Islet of Langerhans (tissue), 1 donor: ENCODE measurements at regions not wholly inside any gene's neighbourhood (a gene's known extent, or its start where the extent isn't known, plus 50 kb on each side); places are given as distances from the start of the nearest gene placed in this dataset.

Experiments
- FAIRE-seq: peaks from one replicate; lab custom pipeline; 2011; peaks lifted over from hg19 to GRCh38; lab: Jason Lieb, UNC

DNA sequence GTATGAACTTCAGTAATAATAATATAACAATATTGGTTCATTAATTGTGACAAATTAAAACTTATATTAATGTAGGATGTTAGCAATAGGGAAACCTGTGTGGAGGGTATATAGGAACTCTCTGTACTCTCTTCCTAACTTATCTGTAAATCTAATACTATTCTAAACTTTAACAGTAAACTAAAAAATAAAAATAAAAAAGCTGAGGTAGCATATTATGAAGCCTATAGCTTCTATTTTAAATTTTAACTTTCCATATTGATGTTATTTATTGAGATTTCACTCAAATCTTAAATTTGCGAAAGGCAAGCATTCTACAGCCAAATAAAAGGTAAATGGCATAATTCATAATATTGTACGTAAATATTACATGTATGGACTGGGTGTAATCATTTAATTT lies 326.4 kb downstream of the MEI4 start:
- FAIRE-seq = no peak

DNA sequence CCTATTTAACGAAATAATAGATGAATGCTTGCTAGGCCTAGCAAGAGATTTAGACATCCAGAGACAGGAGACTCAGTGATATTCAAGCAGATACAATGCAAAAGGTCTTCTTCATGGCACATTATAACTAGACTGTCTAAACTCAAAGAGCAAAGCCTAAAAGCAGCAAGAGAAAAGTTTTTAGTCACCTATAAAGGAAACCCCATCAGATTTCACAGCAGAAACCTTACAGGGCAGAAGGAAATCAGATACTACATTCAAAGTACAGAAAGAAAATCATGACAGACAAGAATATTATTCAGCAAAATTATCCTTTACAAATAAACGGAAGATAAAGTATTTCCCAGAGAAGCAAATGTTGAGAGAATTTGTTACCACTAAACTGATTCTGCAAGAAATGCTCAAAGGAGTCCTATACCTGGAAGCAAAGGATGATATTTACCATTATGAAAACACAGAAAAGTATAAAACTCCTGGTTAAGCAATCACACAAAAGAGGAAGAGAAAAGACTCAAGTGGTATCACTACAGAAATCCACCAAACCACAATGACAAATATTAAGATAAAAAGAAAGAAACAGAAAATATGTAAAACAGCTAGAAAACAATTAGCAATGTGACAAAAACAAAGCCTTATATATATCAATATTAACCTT lies 333.7 kb downstream of the MEI4 start:
- FAIRE-seq = no peak

GRCh38 chr6:77987035-77987384 lies 334.2 kb downstream of the MEI4 start:
- FAIRE-seq = no peak

DNA sequence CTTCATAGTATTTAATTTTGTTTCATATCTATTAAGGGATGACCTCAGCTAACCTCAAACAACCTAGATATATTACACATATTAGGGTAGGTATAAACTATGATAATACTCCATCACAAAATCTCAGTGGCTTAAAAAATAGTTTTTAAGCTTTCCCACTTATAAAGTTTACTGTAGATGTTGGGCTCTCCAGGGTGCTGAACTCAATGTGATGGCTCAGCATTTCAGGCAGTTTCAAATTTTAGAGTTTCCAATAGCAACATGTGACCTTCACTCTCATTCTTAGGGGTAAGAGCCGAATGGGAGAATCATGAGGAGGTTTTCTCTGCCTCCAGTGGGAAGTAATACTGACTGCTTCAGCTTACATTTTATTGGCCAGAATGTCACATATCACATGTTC lies 357.3 kb downstream of the MEI4 start:
- FAIRE-seq = no peak

DNA sequence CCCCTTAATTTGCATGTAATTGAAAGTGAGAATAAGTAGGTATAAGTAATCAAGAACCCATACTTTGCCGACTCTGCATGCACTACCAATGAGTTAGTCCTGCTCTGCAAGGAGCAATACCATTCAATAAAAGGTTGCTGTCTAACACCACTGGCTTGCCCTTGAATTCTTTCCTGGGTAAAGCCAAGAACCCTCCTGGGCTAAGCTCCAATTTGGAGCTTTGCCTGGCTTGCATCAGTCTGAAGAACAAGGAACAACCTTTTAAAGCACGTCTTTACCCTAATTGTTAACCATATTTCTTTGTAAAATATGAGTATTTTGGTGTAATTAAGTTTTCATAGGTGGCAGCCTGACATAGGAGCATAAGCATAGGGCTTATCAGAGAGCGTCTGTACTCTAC lies 367.7 kb downstream of the MEI4 start:
- FAIRE-seq = no peak

GRCh38 chr6:78025502-78025901 lies 372.7 kb downstream of the MEI4 start:
- no peak for FAIRE-seq

GRCh38 chr6:78031228-78031627 lies 378.4 kb downstream of the MEI4 start:
- no peak for FAIRE-seq

DNA sequence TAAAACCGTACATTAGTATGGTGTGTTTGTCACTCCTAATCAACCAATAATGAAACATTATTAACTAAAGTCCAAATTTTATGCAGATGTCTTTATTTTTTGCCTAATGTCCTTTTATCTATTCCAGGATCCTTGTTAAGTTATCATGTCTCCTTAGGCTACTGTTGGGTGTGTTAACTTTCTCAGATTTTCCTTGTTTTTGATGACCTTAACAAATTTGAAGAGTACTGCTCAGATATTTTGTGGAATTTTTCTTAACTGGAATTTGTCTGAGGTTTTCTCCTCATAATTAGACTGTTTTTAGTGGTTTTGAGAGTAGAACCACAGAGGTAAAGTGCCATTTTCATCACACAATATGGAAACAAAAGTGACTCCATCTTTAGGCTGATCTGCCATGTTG lies 406.3 kb downstream of the MEI4 start:
- FAIRE-seq = no peak

GRCh38 chr6:78062993-78063392 lies 410.2 kb downstream of the MEI4 start:
- no peak for FAIRE-seq

DNA sequence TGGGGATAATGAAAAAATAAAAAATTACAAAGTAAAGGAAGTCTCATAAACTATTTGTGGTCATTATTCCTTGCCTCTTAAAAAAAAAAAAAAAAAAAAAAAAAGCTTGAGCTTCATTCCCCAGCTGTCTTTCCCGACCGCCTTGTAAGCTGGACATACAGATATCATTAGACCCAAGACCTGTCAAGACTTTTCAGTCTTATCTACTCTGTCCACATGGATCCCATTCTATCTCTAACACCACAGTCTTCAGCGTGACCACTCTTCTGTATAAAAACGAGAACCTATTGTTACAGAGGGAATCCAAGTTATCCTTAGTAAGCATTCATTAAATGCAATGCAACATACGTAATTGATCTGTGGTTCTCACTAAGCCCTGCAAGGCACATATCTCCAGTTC lies 423.5 kb downstream of the MEI4 start:
- FAIRE-seq = no peak

- FAIRE-seq = no peak
These were observed 436.7 kb downstream of the MEI4 start for GRCh38 chr6:78089531-78089930.

- FAIRE-seq = no peak
These were observed 441.1 kb downstream of the MEI4 start for GRCh38 chr6:78093906-78094305.

GRCh38 chr6:78101387-78101786 lies 448.5 kb downstream of the MEI4 start:
- no peak for FAIRE-seq

DNA sequence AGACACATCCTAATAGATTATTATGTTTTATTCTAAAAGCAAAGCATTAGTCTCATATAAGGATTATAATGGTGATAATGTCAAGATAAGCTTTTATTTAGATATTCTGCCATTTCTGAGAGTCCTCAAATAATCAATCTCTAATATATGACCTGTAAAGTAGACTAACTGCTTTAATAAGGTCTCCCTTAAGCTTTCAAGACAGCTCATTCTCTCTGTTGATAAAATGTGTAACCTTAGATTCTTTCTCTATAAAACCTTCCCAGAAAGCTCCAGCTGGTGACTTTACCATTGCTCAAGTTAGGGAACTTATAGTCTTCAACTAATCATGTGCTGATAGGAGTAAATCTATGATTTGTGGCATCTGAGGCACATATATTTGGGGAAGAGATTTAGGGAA lies 457.8 kb downstream of the MEI4 start:
- FAIRE-seq = no peak

- FAIRE-seq = no peak
These were observed 465.1 kb downstream of the MEI4 start for GRCh38 chr6:78117966-78118365.

- FAIRE-seq = no peak
These were observed 478.7 kb downstream of the MEI4 start for GRCh38 chr6:78131521-78131920.

- no peak for FAIRE-seq
These were observed 480.0 kb downstream of the MEI4 start for GRCh38 chr6:78132671-78133410.

- FAIRE-seq = no peak
These were observed 497.6 kb downstream of the MEI4 start for GRCh38 chr6:78150425-78150824.

GRCh38 chr6:78153976-78154375 lies 501.1 kb downstream of the MEI4 start:
- FAIRE-seq = no peak

GRCh38 chr6:78157606-78158005 lies 504.8 kb downstream of the MEI4 start:
- FAIRE-seq = no peak

- no peak for FAIRE-seq
These were observed 536.1 kb downstream of the MEI4 start for GRCh38 chr6:78188891-78189290.

DNA sequence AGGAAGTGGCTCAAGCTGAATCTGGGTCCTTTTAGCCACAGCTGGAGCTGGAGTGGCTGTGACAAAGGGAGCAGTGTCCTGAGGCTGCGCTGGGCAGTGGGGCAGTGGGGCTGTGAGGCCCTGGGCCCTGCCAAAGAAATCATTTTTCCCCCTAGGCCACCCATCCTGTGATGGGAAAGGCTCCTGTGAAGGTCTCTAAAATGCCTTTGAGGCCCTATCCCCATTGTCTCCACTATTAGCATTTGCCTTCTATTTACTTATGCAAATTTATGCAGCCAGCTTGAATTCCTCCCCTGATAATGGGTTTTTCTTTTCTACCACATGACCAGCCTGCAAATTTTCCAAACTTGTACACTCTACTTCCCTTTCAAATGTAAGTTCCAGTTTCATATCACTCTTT lies 539.2 kb downstream of the MEI4 start:
- no peak for FAIRE-seq

GRCh38 chr6:78199044-78199443 lies 546.2 kb downstream of the MEI4 start:
- FAIRE-seq = no peak

DNA sequence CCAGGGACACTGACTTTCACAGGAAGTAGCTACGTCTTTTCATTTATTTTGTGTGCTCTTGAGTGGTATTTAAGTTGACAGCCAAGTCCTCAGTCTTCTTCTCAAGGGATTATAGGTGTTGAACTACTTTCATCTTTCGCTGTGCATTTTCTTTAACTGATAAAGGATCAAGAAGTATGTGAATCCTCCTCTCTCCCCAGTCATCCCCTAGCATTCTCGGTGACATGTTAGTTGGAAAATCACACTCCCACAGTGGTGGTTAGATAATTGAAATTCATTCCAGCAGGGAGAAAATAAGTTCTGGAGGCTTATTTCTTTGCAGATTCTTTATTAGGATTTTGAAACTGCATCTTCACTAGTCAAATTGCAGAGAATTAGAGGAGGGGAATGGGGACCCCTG lies 569.4 kb downstream of the MEI4 start:
- FAIRE-seq = no peak
